Activated naive CD4-positive, alpha-beta T cell treated with anti-CD3 and anti-CD28 coated beads for 36 hours (primary cell): ENCODE measurements at regions not wholly inside any gene's neighbourhood (a gene's known extent, or its start where the extent isn't known, plus 50 kb on each side); places are given as distances from the start of the nearest gene placed in this dataset.

Experiments used
- CTCF ChIA-PET: fragments of 350-600 bp; sonication (Branson Sonifier 250); formaldehyde crosslinking; loops from one replicate; lab custom pipeline; 2021; ENCODE audit warnings: antibody characterized with exemption; lab: Charles Lee
- DNase-seq: peaks from one replicate; pipeline ENCODE4 v3.0.0-alpha.2; 2020
- H3K27ac Mint-ChIP-seq: one replicate; pipeline ENCODE4 v1.8.0; 2021; ENCODE audit warnings: mild to moderate bottlenecking, mixed read lengths
- H3K27me3 Mint-ChIP-seq: one replicate; pipeline ENCODE4 v1.8.0; 2021; ENCODE audit warnings: low read depth, mixed read lengths
- H3K36me3 Mint-ChIP-seq: one replicate; pipeline ENCODE4 v1.8.0; 2021; ENCODE audit warnings: low read depth, mixed read lengths
- H3K4me1 Mint-ChIP-seq: one replicate; pipeline ENCODE4 v1.8.0; 2021; ENCODE audit warnings: low read depth, mixed read lengths
- H3K4me3 Mint-ChIP-seq: one replicate; pipeline ENCODE4 v1.8.0; 2021; ENCODE audit warnings: mild to moderate bottlenecking, moderate library complexity, mixed read lengths
- H3K9me3 Mint-ChIP-seq: one replicate; pipeline ENCODE4 v1.8.0; 2021; ENCODE audit warnings: mixed read lengths
- intact Hi-C: fragments of 100-400 bp; cut with micrococcal nuclease; formaldehyde crosslinking; loops from one replicate; pipeline ENCODE4 v1.15.1; 2023

- Mint-ChIP-seq H3K27me3 (no peaks in the 10 kb centered on the region), H3K9me3 (peaks cover 2% of the 10 kb centered on the region), H3K4me1 (peaks cover 7% of the 10 kb centered on the region), H3K4me3 (no peak overlapping the region), H3K27ac (no peak overlapping the region), H3K36me3 (no peaks in the 10 kb centered on the region)
- DNase-seq: no peak
- intact Hi-C loops: no loop called here
- CTCF ChIA-PET: no interaction called here
Observed at GRCh38 chr20:22374678-22375590, 209.4 kb downstream of the FOXA2 start.

GRCh38 chr20:22374066-22374465 is 210.3 kb downstream of the FOXA2 start:
- intact Hi-C loops: no loop called here
- Mint-ChIP-seq H3K9me3 (peaks cover 2% of the 10 kb centered on the region), H3K4me3 (no peak overlapping the region), H3K36me3 (no peaks in the 10 kb centered on the region), H3K27ac (no peak overlapping the region), H3K27me3 (no peaks in the 10 kb centered on the region), H3K4me1 (peaks cover 7% of the 10 kb centered on the region)
- no peak for DNase-seq
- CTCF ChIA-PET: no interaction called here

- Mint-ChIP-seq H3K4me3 (no peak overlapping the region), H3K9me3 (peaks cover 2% of the 10 kb centered on the region), H3K27me3 (no peaks in the 10 kb centered on the region), H3K4me1 (peaks cover 7% of the 10 kb centered on the region), H3K36me3 (no peaks in the 10 kb centered on the region), H3K27ac (no peak overlapping the region)
- DNase-seq: no peak
- CTCF ChIA-PET: no interaction called here
- intact Hi-C loops: no loop called here
Observed at GRCh38 chr20:22373164-22373895, 211.0 kb downstream of the FOXA2 start.

- H3K27ac Mint-ChIP-seq: no peak overlapping the region
Observed at GRCh38 chr20:22371843-22372242, 212.5 kb downstream of the FOXA2 start.

GRCh38 chr20:22370137-22370536 is 214.2 kb downstream of the FOXA2 start:
- Mint-ChIP-seq H3K27me3 (no peaks in the 10 kb centered on the region), H3K36me3 (no peaks in the 10 kb centered on the region), H3K4me1 (peaks cover 7% of the 10 kb centered on the region), H3K27ac (no peak overlapping the region), H3K4me3 (no peak overlapping the region), H3K9me3 (peaks cover 2% of the 10 kb centered on the region)
- CTCF ChIA-PET: no interaction called here
- no peak for DNase-seq
- intact Hi-C loops: no loop called here

More at GRCh38 chr20:22371843-22372242, 212.5 kb downstream of the FOXA2 start:
- CTCF ChIA-PET: interaction anchor here (0.6 kb wide), 1 partner anchor 129 kb away, joined by 3 read pairs; no protein-coding TSS in a partner anchor
- H3K36me3 Mint-ChIP-seq: no peaks in the 10 kb centered on the region
- peaks cover 7% of the 10 kb centered on the region for H3K4me1 Mint-ChIP-seq
- H3K9me3 Mint-ChIP-seq: peaks cover 2% of the 10 kb centered on the region
- no peak overlapping the region for H3K4me3 Mint-ChIP-seq
- H3K27me3 Mint-ChIP-seq: no peaks in the 10 kb centered on the region
- DNase-seq: no peak
- intact Hi-C loops: no loop called here

- DNase-seq: no peak
- intact Hi-C loops: no loop called here
- Mint-ChIP-seq H3K4me3 (no peak overlapping the region), H3K9me3 (peaks cover 2% of the 10 kb centered on the region), H3K27ac (no peak overlapping the region), H3K36me3 (no peaks in the 10 kb centered on the region), H3K27me3 (no peaks in the 10 kb centered on the region), H3K4me1 (peaks cover 7% of the 10 kb centered on the region)
- CTCF ChIA-PET: no interaction called here
Observed at GRCh38 chr20:22369100-22369499, 215.3 kb downstream of the FOXA2 start.

GRCh38 chr20:22368235-22368634 is 216.1 kb downstream of the FOXA2 start:
- H3K27ac Mint-ChIP-seq: no peak overlapping the region
- no peaks in the 10 kb centered on the region for H3K27me3 Mint-ChIP-seq
- peaks cover 7% of the 10 kb centered on the region for H3K4me1 Mint-ChIP-seq
- intact Hi-C loops: no loop called here
- H3K4me3 Mint-ChIP-seq: no peak overlapping the region
- DNase-seq: no peak
- H3K9me3 Mint-ChIP-seq: peaks cover 2% of the 10 kb centered on the region
- no peaks in the 10 kb centered on the region for H3K36me3 Mint-ChIP-seq
- CTCF ChIA-PET: no interaction called here

- CTCF ChIA-PET: no interaction called here
- H3K27me3 Mint-ChIP-seq: no peaks in the 10 kb centered on the region
- no peak overlapping the region for H3K4me3 Mint-ChIP-seq
- no peak overlapping the region for H3K27ac Mint-ChIP-seq
- no peaks in the 10 kb centered on the region for H3K36me3 Mint-ChIP-seq
- H3K4me1 Mint-ChIP-seq: peaks cover under 1% of the 10 kb centered on the region
- intact Hi-C loops: no loop called here
- H3K9me3 Mint-ChIP-seq: peaks cover 2% of the 10 kb centered on the region
- no peak for DNase-seq
Observed at GRCh38 chr20:22366631-22367030, 217.7 kb downstream of the FOXA2 start.

- CTCF ChIA-PET: no interaction called here
- no peak overlapping the region for H3K4me3 Mint-ChIP-seq
- intact Hi-C loops: no loop called here
- DNase-seq: no peak
- H3K27me3 Mint-ChIP-seq: peaks cover 6% of the 10 kb centered on the region
- no peaks in the 10 kb centered on the region for H3K4me1 Mint-ChIP-seq
- no peaks in the 10 kb centered on the region for H3K36me3 Mint-ChIP-seq
- H3K27ac Mint-ChIP-seq: no peak overlapping the region
- peaks cover 1% of the 10 kb centered on the region for H3K9me3 Mint-ChIP-seq
Observed at GRCh38 chr20:22354647-22355046, 229.7 kb downstream of the FOXA2 start.

- Mint-ChIP-seq H3K4me3 (no peak overlapping the region), H3K36me3 (no peaks in the 10 kb centered on the region), H3K9me3 (peaks cover 1% of the 10 kb centered on the region), H3K27me3 (peaks cover 6% of the 10 kb centered on the region), H3K4me1 (no peaks in the 10 kb centered on the region), H3K27ac (no peak overlapping the region)
- CTCF ChIA-PET: interaction anchor here (0.6 to 0.9 kb wide), 2 partner anchors 13 to 928 kb away, joined by 3 to 6 read pairs; no protein-coding TSS in a partner anchor
- intact Hi-C loops: no loop called here
- no peak for DNase-seq
Observed at GRCh38 chr20:22353586-22353985, 230.8 kb downstream of the FOXA2 start.

- no peaks in the 10 kb centered on the region for H3K4me1 Mint-ChIP-seq
- H3K27me3 Mint-ChIP-seq: peaks cover 4% of the 10 kb centered on the region
- CTCF ChIA-PET: interaction anchor here (0.5 kb wide), 1 partner anchor 845 kb away, joined by 4 read pairs; no protein-coding TSS in a partner anchor
- peaks cover under 1% of the 10 kb centered on the region for H3K9me3 Mint-ChIP-seq
- DNase-seq: no peak
- H3K27ac Mint-ChIP-seq: no peak overlapping the region
- intact Hi-C loops: no loop called here
- no peaks in the 10 kb centered on the region for H3K36me3 Mint-ChIP-seq
- no peak overlapping the region for H3K4me3 Mint-ChIP-seq
Observed at GRCh38 chr20:22352019-22352418, 232.4 kb downstream of the FOXA2 start.

GRCh38 chr20:22350624-22351023 is 233.7 kb downstream of the FOXA2 start:
- H3K9me3 Mint-ChIP-seq: no peaks in the 10 kb centered on the region
- CTCF ChIA-PET: no interaction called here
- no peaks in the 10 kb centered on the region for H3K36me3 Mint-ChIP-seq
- H3K4me1 Mint-ChIP-seq: no peaks in the 10 kb centered on the region
- DNase-seq: no peak
- H3K4me3 Mint-ChIP-seq: no peak overlapping the region
- no peaks in the 10 kb centered on the region for H3K27me3 Mint-ChIP-seq
- no peak overlapping the region for H3K27ac Mint-ChIP-seq
- intact Hi-C loops: no loop called here
